BLaER1 (cell line): ENCODE measurements at regions not wholly inside any gene's neighbourhood (a gene's known extent, or its start where the extent isn't known, plus 50 kb on each side); places are given as distances from the start of the nearest gene placed in this dataset.

Experiments used
- H3K27ac ChIP-seq: shearing (Covaris generic); formaldehyde crosslinking; 2 replicates; pipeline ENCODE4 v1.8.1; 2022
- H3K27me3 ChIP-seq: shearing (Covaris generic); formaldehyde crosslinking; 2 replicates; pipeline ENCODE4 v1.8.1; 2022
- H3K36me3 ChIP-seq: shearing (Covaris generic); formaldehyde crosslinking; 2 replicates; pipeline ENCODE4 v1.8.1; 2022
- H3K4me1 ChIP-seq: shearing (Covaris generic); formaldehyde crosslinking; 2 replicates; pipeline ENCODE4 v1.8.1; 2022
- H3K4me2 ChIP-seq: shearing (Covaris generic); formaldehyde crosslinking; 2 replicates; pipeline ENCODE4 v1.8.1; 2022
- H3K4me3 ChIP-seq: shearing (Covaris generic); formaldehyde crosslinking; 2 replicates; pipeline ENCODE4 v1.8.1; 2022
- H3K9ac ChIP-seq: shearing (Covaris generic); formaldehyde crosslinking; 2 replicates; pipeline ENCODE4 v1.8.1; 2022
- H3K9me3 ChIP-seq: shearing (Covaris generic); formaldehyde crosslinking; 2 replicates; pipeline ENCODE4 v1.8.1; 2022
- H4K20me1 ChIP-seq: shearing (Covaris generic); formaldehyde crosslinking; 2 replicates; pipeline ENCODE4 v1.8.1; 2022
- Cebpa-rat ChIP-seq: shearing (Covaris generic); IDR thresholded peaks from 2 replicates; pipeline ENCODE4 v1.8.1; 2022

DNA sequence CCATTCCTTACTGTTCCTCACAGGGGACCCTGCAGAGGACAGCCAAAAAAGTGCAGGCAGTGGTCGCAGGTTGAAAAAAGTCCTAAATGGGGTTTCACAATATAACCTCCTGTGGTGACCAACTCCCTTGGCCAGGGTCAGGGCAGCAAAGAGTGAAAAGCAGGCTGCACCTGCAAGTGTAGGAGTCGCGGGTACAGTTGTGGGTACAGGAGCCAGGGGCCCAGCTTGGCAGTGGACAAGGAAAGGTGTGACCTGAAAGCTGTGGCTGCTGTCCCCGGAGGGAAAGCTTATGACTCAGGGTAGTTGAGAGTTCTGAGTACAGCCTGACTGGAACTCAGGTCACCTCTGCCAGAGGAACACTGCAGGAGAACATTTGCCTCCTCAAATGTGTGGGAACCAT lies 1114.1 kb downstream of the ROBO2 start:
- no peak overlapping the region for H3K4me3 ChIP-seq
- H3K9ac ChIP-seq = no peak overlapping the region
- H3K27me3 ChIP-seq = no peaks in the 10 kb centered on the region
- H3K9me3 ChIP-seq = no peaks in the 10 kb centered on the region
- no peaks in the 10 kb centered on the region for H3K4me1 ChIP-seq
- no peak overlapping the region for H3K27ac ChIP-seq
- no peaks in the 10 kb centered on the region for H3K36me3 ChIP-seq
- no peak overlapping the region for H3K4me2 ChIP-seq
- no peaks in the 10 kb centered on the region for H4K20me1 ChIP-seq
- no peak for TF ChIP-seq Cebpa-rat

DNA sequence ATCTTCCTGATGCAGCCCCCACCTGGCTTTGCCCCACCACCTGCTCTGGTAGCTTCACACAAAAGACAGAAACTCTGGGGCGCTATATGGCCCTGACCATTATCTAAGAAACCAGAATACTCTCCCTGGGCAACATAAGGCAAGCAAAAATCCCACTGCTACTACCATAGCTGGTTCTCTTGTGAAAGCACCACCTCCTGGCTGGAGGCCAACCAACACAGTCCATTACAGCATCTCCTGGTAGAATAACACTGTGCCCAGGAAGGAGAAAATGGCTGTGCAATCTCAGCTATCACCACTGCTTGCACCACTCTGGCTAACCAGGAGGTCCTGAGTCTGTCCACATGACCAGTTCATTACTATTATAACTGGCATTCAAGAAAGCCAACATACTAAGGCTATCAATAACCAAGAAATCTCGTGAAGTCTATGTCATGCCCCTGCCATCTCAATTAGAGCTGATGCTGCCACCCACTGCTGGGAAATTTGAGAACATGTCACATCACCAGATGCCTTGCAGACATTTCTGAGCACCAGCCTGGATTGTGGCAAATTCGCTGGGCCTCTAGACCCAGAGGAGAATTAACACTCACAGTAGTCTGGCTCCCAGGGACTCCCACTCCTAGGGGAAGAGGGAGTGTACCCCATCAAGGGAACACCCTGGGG lies 1114.8 kb downstream of the ROBO2 start:
- H3K4me3 ChIP-seq = no peak overlapping the region
- no peak overlapping the region for H3K27ac ChIP-seq
- H3K9ac ChIP-seq = no peak overlapping the region
- H4K20me1 ChIP-seq = no peaks in the 10 kb centered on the region
- no peaks in the 10 kb centered on the region for H3K36me3 ChIP-seq
- H3K4me2 ChIP-seq = no peak overlapping the region
- no peaks in the 10 kb centered on the region for H3K9me3 ChIP-seq
- no peaks in the 10 kb centered on the region for H3K4me1 ChIP-seq
- no peaks in the 10 kb centered on the region for H3K27me3 ChIP-seq
- no peak for TF ChIP-seq Cebpa-rat

DNA sequence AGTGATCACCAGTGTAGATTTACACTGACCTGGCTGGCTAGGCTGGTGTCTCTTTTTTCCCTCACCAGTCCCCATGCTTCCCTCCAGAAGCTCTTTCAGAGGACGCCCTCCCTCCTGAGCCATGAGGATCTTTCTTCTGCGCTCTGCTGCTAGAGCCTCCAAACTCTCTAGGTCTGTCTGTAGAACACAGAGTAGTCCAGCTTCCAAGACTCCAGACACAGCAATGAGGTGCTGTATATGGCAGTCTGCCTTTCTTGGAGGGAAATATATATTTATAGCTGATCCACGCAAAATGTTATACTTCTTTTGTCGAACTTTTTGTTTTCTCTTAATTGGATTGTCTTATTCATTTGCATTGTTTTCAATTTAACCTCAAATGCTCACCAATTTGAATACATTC lies 1121.8 kb downstream of the ROBO2 start:
- H3K36me3 ChIP-seq = no peaks in the 10 kb centered on the region
- no peak for TF ChIP-seq Cebpa-rat
- no peak overlapping the region for H3K9ac ChIP-seq
- no peaks in the 10 kb centered on the region for H3K27me3 ChIP-seq
- no peaks in the 10 kb centered on the region for H3K4me1 ChIP-seq
- no peak overlapping the region for H3K4me3 ChIP-seq
- H3K4me2 ChIP-seq = no peak overlapping the region
- H3K27ac ChIP-seq = no peak overlapping the region
- no peaks in the 10 kb centered on the region for H4K20me1 ChIP-seq
- H3K9me3 ChIP-seq = no peaks in the 10 kb centered on the region

DNA sequence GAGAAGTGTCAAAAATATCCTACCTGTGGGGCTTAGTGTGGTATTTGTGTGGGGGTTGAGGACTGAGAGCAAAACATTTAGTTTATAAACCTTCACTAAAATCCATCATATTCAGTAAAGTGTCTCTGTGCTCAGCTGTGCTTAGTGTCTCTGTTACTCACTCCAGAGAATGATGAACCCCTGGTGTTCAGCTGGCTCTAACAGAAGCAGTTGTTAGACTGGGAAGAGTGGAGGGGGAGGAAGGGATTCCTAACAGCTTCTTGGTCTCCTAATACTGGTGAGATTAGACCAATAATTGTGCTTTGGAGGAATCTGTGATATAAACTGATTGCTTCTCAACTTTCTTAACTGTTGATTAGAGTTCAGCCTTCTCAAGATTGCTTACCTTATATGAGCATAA lies 1123.5 kb downstream of the ROBO2 start:
- H3K27ac ChIP-seq = no peak overlapping the region
- H3K9me3 ChIP-seq = no peaks in the 10 kb centered on the region
- no peak overlapping the region for H3K4me3 ChIP-seq
- no peaks in the 10 kb centered on the region for H3K4me1 ChIP-seq
- H3K4me2 ChIP-seq = no peak overlapping the region
- no peaks in the 10 kb centered on the region for H4K20me1 ChIP-seq
- H3K36me3 ChIP-seq = no peaks in the 10 kb centered on the region
- no peak for TF ChIP-seq Cebpa-rat
- H3K9ac ChIP-seq = no peak overlapping the region
- H3K27me3 ChIP-seq = no peaks in the 10 kb centered on the region

DNA sequence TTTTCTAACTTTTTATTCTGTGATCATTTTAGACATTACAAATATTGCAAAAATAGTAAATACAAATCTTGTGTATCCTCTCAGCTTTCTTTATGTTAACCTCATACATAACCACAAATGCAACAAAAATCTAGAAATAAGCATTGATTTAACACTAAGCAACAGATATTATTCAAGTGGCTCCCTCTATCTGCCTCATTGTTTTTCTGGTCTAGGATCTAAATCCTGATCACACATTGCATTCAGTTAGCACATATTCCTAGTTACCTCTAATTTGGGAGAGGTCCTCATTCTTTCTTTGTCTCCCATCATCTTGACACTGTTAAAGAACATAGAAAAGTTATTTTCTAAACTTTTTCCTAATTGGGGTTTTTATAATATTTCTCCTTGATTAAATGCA lies 1126.0 kb downstream of the ROBO2 start:
- H3K36me3 ChIP-seq = no peaks in the 10 kb centered on the region

DNA sequence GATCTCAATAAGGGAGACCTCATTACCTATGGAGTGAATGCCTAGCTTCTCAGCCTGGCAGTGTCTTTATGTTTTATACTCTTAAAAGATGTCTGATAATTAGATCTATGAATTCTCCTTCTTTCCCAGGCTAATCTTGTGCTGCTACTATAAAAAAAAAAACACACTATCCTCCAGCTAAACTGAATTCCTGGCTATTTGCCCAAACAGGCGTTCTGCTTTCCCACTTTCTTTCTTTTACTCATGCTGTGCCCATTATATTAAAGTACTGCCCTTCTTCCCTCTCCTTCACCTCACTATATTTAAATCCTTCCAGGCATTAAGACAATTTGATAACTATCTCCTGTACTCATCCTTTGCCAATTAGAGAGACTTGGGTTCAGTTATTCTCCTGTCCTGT lies 1134.9 kb downstream of the ROBO2 start:
- H4K20me1 ChIP-seq = no peaks in the 10 kb centered on the region
- TF ChIP-seq Cebpa-rat = no peak
- H3K4me3 ChIP-seq = no peak overlapping the region
- no peak overlapping the region for H3K9ac ChIP-seq
- no peaks in the 10 kb centered on the region for H3K27me3 ChIP-seq
- no peak overlapping the region for H3K27ac ChIP-seq
- H3K36me3 ChIP-seq = no peaks in the 10 kb centered on the region
- no peaks in the 10 kb centered on the region for H3K4me1 ChIP-seq
- H3K4me2 ChIP-seq = no peak overlapping the region
- H3K9me3 ChIP-seq = no peaks in the 10 kb centered on the region

More for the DNA sequence above, 1126.0 kb downstream of the ROBO2 start:
- no peak for TF ChIP-seq Cebpa-rat
- Histone ChIP-seq H3K9me3 (no peaks in the 10 kb centered on the region), H3K27ac (no peak overlapping the region), H3K4me3 (no peak overlapping the region), H3K4me2 (no peak overlapping the region), H3K27me3 (no peaks in the 10 kb centered on the region), H4K20me1 (no peaks in the 10 kb centered on the region), H3K4me1 (no peaks in the 10 kb centered on the region), H3K9ac (no peak overlapping the region)

DNA sequence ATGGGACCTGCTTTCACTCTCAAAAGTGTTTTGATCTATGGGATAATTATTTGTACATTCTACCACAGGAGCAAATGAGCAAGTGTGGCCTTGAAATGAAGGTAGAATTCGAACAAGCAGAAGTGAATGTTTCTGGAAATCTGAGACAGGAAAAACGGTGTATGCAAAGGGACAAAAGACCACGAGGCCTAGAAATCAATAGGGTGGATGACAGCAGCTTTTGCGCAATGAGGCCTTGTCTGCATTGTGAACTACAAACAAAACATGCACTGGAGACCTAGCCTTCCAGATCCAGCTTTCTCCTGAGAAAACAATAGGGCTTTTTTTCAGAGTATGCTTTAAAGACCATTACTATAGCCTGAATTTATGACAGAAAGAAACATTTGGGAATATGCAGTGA lies 1137.0 kb downstream of the ROBO2 start:
- no peak overlapping the region for H3K4me3 ChIP-seq
- TF ChIP-seq Cebpa-rat = no peak

DNA sequence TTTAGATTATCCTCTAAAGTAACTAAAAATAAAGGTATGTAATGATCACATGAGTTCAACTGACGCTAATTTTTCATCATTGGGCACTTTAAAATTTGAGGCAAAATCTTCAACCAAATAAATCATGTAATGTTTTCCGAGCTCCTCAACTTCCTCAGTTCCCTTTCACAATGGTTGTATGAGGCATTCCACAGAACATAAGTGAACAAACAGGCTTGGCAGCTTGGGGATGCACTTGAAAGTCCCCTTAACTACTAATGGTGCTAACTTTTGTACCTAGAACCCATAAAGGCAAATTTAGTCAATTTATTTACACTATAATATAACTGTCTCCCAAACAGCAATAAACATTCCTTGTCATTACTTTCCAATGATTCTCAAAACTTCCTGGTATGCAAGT lies 1137.9 kb downstream of the ROBO2 start:
- Histone ChIP-seq H3K27ac (no peak overlapping the region), H3K4me3 (no peak overlapping the region), H4K20me1 (no peaks in the 10 kb centered on the region), H3K4me2 (no peak overlapping the region), H3K4me1 (no peaks in the 10 kb centered on the region), H3K27me3 (no peaks in the 10 kb centered on the region), H3K9ac (no peak overlapping the region), H3K36me3 (no peaks in the 10 kb centered on the region), H3K9me3 (no peaks in the 10 kb centered on the region)
- TF ChIP-seq Cebpa-rat = no peak

More for the DNA sequence above, 1137.0 kb downstream of the ROBO2 start:
- H3K36me3 ChIP-seq = no peaks in the 10 kb centered on the region
- no peaks in the 10 kb centered on the region for H3K9me3 ChIP-seq
- H3K27me3 ChIP-seq = no peaks in the 10 kb centered on the region
- no peak overlapping the region for H3K9ac ChIP-seq
- no peaks in the 10 kb centered on the region for H3K4me1 ChIP-seq
- no peak overlapping the region for H3K4me2 ChIP-seq
- no peaks in the 10 kb centered on the region for H4K20me1 ChIP-seq
- H3K27ac ChIP-seq = no peak overlapping the region

DNA sequence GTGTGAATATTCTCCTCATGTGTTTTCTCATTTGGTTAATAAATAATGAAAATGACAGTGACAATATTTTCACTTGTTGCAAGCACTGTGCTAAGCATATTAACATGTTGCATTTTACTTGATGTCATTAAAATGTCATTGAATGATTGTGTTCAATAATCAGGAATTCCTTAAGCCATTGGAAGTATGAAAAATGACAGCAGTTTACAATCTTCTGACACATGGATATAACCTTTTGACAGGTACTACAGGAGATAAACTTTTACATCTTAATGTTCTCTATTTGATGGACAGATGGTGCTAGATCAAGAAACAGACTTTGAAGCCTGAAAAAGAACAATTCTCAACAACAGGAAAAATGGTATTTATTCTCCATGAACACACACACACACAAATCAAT lies 1138.3 kb downstream of the ROBO2 start:
- H3K4me2 ChIP-seq = no peak overlapping the region
- no peak overlapping the region for H3K9ac ChIP-seq
- H3K36me3 ChIP-seq = no peaks in the 10 kb centered on the region
- no peak for TF ChIP-seq Cebpa-rat
- no peaks in the 10 kb centered on the region for H4K20me1 ChIP-seq
- H3K4me1 ChIP-seq = no peaks in the 10 kb centered on the region
- no peaks in the 10 kb centered on the region for H3K27me3 ChIP-seq
- H3K27ac ChIP-seq = no peak overlapping the region
- H3K4me3 ChIP-seq = no peak overlapping the region
- no peaks in the 10 kb centered on the region for H3K9me3 ChIP-seq

DNA sequence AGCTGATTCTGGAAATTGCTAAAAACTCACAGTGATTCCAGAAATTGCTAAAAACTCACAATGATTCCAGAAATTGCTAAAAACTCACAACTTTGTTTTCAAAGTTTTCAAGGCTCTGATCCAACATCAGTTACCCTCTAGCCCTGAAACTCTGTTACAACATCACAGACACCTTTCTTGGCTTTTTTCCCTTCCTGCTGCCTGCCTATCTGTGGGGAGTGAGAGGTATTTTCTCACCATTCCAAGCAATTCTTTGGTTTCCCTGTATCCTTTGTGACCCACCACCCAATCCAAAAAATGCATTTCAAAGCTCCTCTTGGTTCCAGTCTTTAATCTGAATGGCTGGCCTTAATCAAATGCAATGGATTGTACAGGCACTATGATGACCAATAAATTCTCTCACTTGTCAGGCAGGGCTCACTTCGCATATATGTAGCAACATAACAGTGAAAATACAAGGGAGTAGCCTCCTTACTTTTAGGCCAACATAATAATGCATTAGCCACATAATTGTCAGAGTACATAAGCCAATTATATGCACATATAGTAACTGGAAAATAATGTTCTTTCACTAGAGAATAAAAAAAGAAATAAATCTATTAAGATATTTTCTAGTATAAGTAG lies 1139.0 kb downstream of the ROBO2 start:
- TF ChIP-seq Cebpa-rat = no peak
- no peaks in the 10 kb centered on the region for H3K27me3 ChIP-seq

More for the DNA sequence above, 1139.0 kb downstream of the ROBO2 start:
- H3K4me2 ChIP-seq = no peak overlapping the region
- H3K9me3 ChIP-seq = no peaks in the 10 kb centered on the region
- no peak overlapping the region for H3K9ac ChIP-seq
- no peak overlapping the region for H3K27ac ChIP-seq
- H3K4me3 ChIP-seq = no peak overlapping the region
- H3K36me3 ChIP-seq = no peaks in the 10 kb centered on the region
- no peaks in the 10 kb centered on the region for H3K4me1 ChIP-seq
- no peaks in the 10 kb centered on the region for H4K20me1 ChIP-seq
